Ascending aorta (tissue), 2 donors: ENCODE measurements at regions not wholly inside any gene's neighbourhood (a gene's known extent, or its start where the extent isn't known, plus 50 kb on each side); places are given as distances from the start of the nearest gene placed in this dataset.

Experiments used
- DNase-seq, 2 donors: peaks; one replicate each; pipeline ENCODE4 v3.0.0-alpha.2; 2019; ENCODE audit warnings: low spot score in 2 of 2
- H3K27ac ChIP-seq, 2 donors: fragments of 200-600 bp; sonication (generic); one replicate each; pipeline ENCODE4 v1.5.1; 2016 to 2017; ENCODE audit warnings: mild to moderate bottlenecking in 1 of 2
- H3K27me3 ChIP-seq: fragments of 200-600 bp; sonication (generic); one replicate; pipeline ENCODE4 v1.5.1; 2017
- H3K36me3 ChIP-seq, 2 donors: fragments of 200-600 bp; sonication (generic); one replicate each; pipeline ENCODE4 v1.5.1; 2016
- H3K4me1 ChIP-seq, 2 donors: fragments of 200-600 bp; sonication (generic); one replicate each; pipeline ENCODE4 v1.5.1; 2016 to 2017; ENCODE audit warnings: mild to moderate bottlenecking in 1 of 2
- H3K4me3 ChIP-seq, 2 donors: fragments of 200-600 bp; sonication (generic); one replicate each; pipeline ENCODE4 v1.5.1; 2016 to 2017; ENCODE audit warnings: mild to moderate bottlenecking in 1 of 2
- H3K9me3 ChIP-seq, 2 donors: fragments of 200-600 bp; sonication (generic); one replicate each; pipeline ENCODE4 v1.5.1; 2016
- intact Hi-C: fragments of 100-400 bp; cut with DNase I; formaldehyde crosslinking; loops from one replicate; pipeline ENCODE4 v1.15.1; 2023
- TF ChIP-seq, protein P1 (sequence below), 3 experiments: fragments of 200-600 bp in 2 of 3; fragments of 450-650 bp in 1 of 3; sonication (generic) in 2 of 3; IDR thresholded peaks; one replicate each; pipeline ENCODE4 v1.5.1; 2016 to 2019; ENCODE audit warnings: antibody characterized with exemption in 3 of 3, mild to moderate bottlenecking in 1 of 3, moderate library complexity in 1 of 3

DNA sequence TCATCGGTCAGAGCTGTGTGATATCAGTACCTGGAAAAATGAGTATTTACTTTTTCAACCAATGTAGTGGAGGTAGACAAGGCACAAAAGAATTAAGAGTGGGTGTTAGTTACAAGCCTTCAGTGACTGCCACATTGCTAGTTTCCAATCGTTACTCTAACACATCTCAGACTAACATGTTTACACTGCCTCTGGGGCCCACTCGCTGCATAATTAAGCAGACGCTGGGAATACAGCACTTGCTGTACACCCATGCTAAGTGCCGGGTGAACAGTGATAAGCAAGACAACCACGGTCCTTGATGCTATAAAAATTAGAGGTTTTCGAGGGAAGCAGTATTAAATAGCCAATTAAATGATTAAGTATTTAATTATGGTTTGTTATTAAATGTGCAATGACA, 1147.6 kb downstream of the AACS start:
- Histone ChIP-seq H3K27ac (no peak overlapping the region), H3K4me1 (no peaks in the 10 kb centered on the region), H3K9me3 (no peaks in the 10 kb centered on the region), H3K36me3 (no peaks in the 10 kb centered on the region), H3K27me3 (no peaks in the 10 kb centered on the region), H3K4me3 (no peak overlapping the region)
- TF ChIP-seq, protein P1, sequence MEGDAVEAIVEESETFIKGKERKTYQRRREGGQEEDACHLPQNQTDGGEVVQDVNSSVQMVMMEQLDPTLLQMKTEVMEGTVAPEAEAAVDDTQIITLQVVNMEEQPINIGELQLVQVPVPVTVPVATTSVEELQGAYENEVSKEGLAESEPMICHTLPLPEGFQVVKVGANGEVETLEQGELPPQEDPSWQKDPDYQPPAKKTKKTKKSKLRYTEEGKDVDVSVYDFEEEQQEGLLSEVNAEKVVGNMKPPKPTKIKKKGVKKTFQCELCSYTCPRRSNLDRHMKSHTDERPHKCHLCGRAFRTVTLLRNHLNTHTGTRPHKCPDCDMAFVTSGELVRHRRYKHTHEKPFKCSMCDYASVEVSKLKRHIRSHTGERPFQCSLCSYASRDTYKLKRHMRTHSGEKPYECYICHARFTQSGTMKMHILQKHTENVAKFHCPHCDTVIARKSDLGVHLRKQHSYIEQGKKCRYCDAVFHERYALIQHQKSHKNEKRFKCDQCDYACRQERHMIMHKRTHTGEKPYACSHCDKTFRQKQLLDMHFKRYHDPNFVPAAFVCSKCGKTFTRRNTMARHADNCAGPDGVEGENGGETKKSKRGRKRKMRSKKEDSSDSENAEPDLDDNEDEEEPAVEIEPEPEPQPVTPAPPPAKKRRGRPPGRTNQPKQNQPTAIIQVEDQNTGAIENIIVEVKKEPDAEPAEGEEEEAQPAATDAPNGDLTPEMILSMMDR (IDR thresholded peaks at IDR 0.05), result no peak
- intact Hi-C loops, result no loop called here
- no peak for DNase-seq

DNA sequence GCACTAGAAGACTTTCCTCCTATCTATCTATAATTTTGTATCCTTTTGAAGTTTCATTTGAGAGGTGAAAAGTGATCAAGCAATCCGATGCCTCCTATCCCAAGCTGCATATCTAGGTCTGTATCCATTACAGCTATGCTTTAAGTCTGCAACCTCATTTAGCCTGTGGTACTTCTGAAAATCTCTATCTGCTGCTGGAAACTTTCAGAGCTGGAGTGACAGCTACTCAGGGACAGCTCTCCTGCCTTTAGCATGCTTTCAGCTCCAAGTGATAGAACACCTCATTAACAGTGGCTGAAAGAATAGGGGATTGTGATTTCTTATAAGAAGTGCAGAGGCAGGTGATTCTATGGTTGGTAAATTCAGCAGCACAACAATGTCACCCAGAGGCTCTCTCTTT, 1153.5 kb downstream of the AACS start:
- TF ChIP-seq, protein P1 (IDR thresholded peaks at IDR 0.05), result no peak
- no peak for DNase-seq
- Histone ChIP-seq H3K4me1 (no peaks in the 10 kb centered on the region), H3K27ac (no peak overlapping the region), H3K9me3 (no peaks in the 10 kb centered on the region), H3K27me3 (no peaks in the 10 kb centered on the region), H3K36me3 (no peaks in the 10 kb centered on the region), H3K4me3 (no peak overlapping the region)
- intact Hi-C loops, result no loop called here

DNA sequence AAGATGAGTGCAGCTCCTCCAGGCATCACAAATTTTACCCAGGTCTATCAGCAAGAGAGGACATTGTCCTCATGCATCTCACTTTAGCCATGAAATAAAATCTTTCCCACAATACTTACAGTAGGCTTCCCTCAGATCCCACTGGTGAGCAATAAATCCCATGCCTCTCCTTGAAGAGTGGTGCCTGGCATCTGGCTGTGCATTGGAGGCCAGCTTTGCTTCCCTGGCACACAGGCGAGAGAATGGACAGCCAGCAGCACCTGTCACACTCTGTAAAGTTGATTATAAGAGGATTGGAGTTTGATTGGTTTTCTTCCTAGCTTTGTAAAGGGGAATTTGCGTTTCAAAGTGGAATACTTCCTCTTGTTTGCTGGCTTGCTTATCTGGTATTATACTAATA, 1153.9 kb downstream of the AACS start:
- no peaks in the 10 kb centered on the region for H3K9me3 ChIP-seq
- no peaks in the 10 kb centered on the region for H3K36me3 ChIP-seq
- DNase-seq, result no peak
- TF ChIP-seq, protein P1 (IDR thresholded peaks at IDR 0.05), result no peak
- no peak overlapping the region for H3K27ac ChIP-seq
- H3K4me3 ChIP-seq, result no peak overlapping the region
- intact Hi-C loops, result no loop called here
- no peaks in the 10 kb centered on the region for H3K27me3 ChIP-seq
- H3K4me1 ChIP-seq, result no peaks in the 10 kb centered on the region

DNA sequence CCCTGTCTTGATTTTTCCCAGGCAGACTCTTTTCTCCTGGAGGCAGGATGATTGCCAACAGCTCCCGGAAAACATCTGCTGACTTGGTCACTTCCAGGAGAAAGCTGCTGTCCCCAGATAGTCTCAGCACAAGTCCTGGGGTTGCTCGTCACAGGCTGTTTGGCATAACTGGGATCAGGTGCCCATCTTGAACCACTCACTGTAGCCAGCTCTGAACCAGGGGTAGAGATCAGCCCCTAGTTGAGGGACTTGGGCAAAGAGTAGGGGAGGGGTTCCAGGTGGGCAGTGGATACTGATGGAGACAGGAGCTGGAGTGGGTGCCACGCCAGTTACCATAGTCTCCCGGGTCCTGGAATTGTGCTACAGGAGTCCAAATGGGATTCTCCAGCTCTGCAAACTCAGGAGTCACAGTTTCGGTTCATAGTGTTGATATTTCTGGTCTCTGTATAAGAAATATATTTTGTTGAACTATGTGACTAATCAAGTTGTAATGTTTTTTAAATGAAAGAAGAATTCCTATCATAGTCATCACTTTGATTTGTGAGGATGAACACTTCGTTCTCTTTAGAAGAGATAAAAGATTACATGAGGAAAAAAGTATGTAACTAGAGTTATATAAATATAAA, 1154.5 kb downstream of the AACS start:
- Histone ChIP-seq H3K27ac (no peak overlapping the region), H3K4me1 (no peaks in the 10 kb centered on the region), H3K9me3 (no peaks in the 10 kb centered on the region), H3K4me3 (no peak overlapping the region), H3K36me3 (no peaks in the 10 kb centered on the region), H3K27me3 (no peaks in the 10 kb centered on the region)
- TF ChIP-seq, protein P1 (IDR thresholded peaks at IDR 0.05), result no peak
- intact Hi-C loops, result no loop called here
- DNase-seq, result no peak

DNA sequence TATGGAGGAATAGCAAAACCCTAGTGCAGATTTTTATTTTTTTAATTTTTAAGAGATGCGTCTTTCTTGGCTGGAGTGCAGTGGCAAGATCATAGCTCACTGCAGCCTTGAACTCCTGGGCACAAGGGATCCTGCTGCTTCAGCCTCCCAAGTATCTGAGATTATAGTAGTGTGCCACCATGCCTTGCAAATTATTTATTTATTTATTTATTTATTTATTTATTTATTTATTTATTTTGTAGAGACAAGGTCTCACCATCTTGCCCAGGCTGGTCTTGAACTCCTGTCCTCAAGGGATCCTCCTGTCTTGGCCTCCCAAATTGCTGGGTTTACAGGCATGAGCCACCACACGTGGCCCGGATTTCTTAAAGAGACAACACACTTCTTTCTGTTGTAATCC, 1158.8 kb downstream of the AACS start:
- DNase-seq, result no peak
- intact Hi-C loops, result no loop called here
- no peaks in the 10 kb centered on the region for H3K4me1 ChIP-seq

More for the DNA sequence above, 1158.8 kb downstream of the AACS start:
- TF ChIP-seq, protein P1 (IDR thresholded peaks at IDR 0.05), result no peak
- H3K27me3 ChIP-seq, result no peaks in the 10 kb centered on the region
- H3K27ac ChIP-seq, result no peak overlapping the region
- no peaks in the 10 kb centered on the region for H3K36me3 ChIP-seq
- H3K4me3 ChIP-seq, result no peak overlapping the region
- no peaks in the 10 kb centered on the region for H3K9me3 ChIP-seq
